HG02798 (cell line): ENCODE measurements at regions not wholly inside any gene's neighbourhood (a gene's known extent, or its start where the extent isn't known, plus 50 kb on each side); places are given as distances from the start of the nearest gene placed in this dataset.

Experiments used
- ATAC-seq: cut with Tn5 transposase; IDR thresholded peaks from one replicate; pipeline ENCODE4 v1.9.1; 2021; ENCODE audit warnings: mild to moderate bottlenecking; ENCODE audit not compliant: unreplicated experiment, poor library complexity

GRCh38 chr9:27625751-27626150, 52.5 kb upstream of the C9orf72 start:
- ATAC-seq = no peak

- ATAC-seq = no peak
These were observed 53.2 kb upstream of the C9orf72 start for GRCh38 chr9:27626244-27627187.

GRCh38 chr9:27627188-27627564, 53.9 kb upstream of the C9orf72 start:
- no peak for ATAC-seq

- ATAC-seq = no peak
These were observed 55.0 kb upstream of the C9orf72 start for GRCh38 chr9:27628311-27628710.

- no peak for ATAC-seq
These were observed 56.1 kb upstream of the C9orf72 start for GRCh38 chr9:27629425-27629824.

- ATAC-seq = no peak
These were observed 59.0 kb upstream of the C9orf72 start for GRCh38 chr9:27632254-27632653.

GRCh38 chr9:27633764-27634163, 60.5 kb upstream of the C9orf72 start:
- no peak for ATAC-seq

GRCh38 chr9:27634879-27635278, 61.6 kb upstream of the C9orf72 start:
- no peak for ATAC-seq

- no peak for ATAC-seq
These were observed 65.4 kb upstream of the C9orf72 start for GRCh38 chr9:27638716-27639115.

GRCh38 chr9:27645161-27645840, 72.0 kb upstream of the C9orf72 start:
- no peak for ATAC-seq

GRCh38 chr9:27653246-27653645, 80.0 kb upstream of the C9orf72 start:
- ATAC-seq = no peak

GRCh38 chr9:27653957-27654356, 80.7 kb upstream of the C9orf72 start:
- no peak for ATAC-seq

GRCh38 chr9:27654629-27655285, 81.5 kb upstream of the C9orf72 start:
- no peak for ATAC-seq

- ATAC-seq = no peak
These were observed 82.2 kb upstream of the C9orf72 start for GRCh38 chr9:27655441-27655840.

GRCh38 chr9:27659001-27659400, 85.7 kb upstream of the C9orf72 start:
- ATAC-seq = no peak

GRCh38 chr9:27659571-27659970, 86.3 kb upstream of the C9orf72 start:
- ATAC-seq = no peak

GRCh38 chr9:27660148-27660547, 86.9 kb upstream of the C9orf72 start:
- no peak for ATAC-seq

- ATAC-seq = no peak
These were observed 90.2 kb upstream of the C9orf72 start for GRCh38 chr9:27663526-27663925.

GRCh38 chr9:27664121-27664779, 91.0 kb upstream of the C9orf72 start:
- ATAC-seq = no peak

GRCh38 chr9:27665136-27665535, 91.9 kb upstream of the C9orf72 start:
- ATAC-seq = no peak

GRCh38 chr9:27668280-27668679, 95.0 kb upstream of the C9orf72 start:
- no peak for ATAC-seq
